ENCODE measurements at regions not wholly inside any gene's neighbourhood (a gene's known extent, or its start where the extent isn't known, plus 50 kb on each side); places are given as distances from the start of the nearest gene placed in this dataset.

- DNase-seq (ENCODE audit: low read depth in 6 of 9, low spot score in 9 of 9) = no peak
These were observed 82.2 kb upstream of the CBLB start for GRCh38 chr3:105950881-105951600.

DNA sequence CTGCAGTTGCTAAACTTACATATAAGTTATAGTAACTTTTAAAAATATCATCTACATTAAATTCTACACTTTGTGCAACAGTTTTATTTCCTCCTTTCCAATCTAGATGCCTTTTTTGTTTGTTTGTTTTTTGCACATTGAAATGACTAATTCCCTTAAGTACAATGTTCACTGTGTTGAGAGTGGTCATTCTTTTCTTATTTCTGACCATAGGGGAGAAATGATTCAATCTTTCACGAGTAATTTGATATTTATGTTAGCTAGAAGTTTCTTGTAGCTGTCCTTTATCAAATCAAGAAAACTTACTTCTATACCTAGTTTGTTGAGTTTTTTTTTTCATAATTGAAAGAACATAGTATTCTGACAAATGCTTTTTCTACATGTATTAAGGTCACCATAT, 85.0 kb upstream of the CBLB start:
- 93% methylated on average over 1 of the region's 1 CpG for WGBS
- H3K9me3 ChIP-seq (ENCODE audit: control insufficient read depth in 2 of 2, insufficient read depth in 1 of 2, low read length in 1 of 2) = no peaks in the 10 kb centered on the region

More at GRCh38 chr3:105950881-105951600, 82.2 kb upstream of the CBLB start:
- Histone ChIP-seq H3K36me3 (ENCODE audit: control insufficient read depth in 2 of 2, insufficient read depth in 2 of 2, low read length in 1 of 2) (no peaks in the 10 kb centered on the region), H3K9me3 (ENCODE audit: control insufficient read depth in 2 of 2, insufficient read depth in 1 of 2, low read length in 1 of 2) (no peaks in the 10 kb centered on the region), H3K27me3 (ENCODE audit: control insufficient read depth in 2 of 2, insufficient read depth in 1 of 2, low read length in 1 of 2) (no peaks in the 10 kb centered on the region), H3K4me3 (ENCODE audit: low read length in 2 of 2) (no peak overlapping the region), H3K27ac (ENCODE audit: low read depth in 1 of 2, low read length in 1 of 2) (no peak overlapping the region), H3K4me1 (ENCODE audit: control insufficient read depth in 2 of 2, insufficient read depth in 2 of 2, low read length in 2 of 2) (no peaks in the 10 kb centered on the region)
- over 99% methylated on average over 2 of the region's 2 CpGs for WGBS

DNA sequence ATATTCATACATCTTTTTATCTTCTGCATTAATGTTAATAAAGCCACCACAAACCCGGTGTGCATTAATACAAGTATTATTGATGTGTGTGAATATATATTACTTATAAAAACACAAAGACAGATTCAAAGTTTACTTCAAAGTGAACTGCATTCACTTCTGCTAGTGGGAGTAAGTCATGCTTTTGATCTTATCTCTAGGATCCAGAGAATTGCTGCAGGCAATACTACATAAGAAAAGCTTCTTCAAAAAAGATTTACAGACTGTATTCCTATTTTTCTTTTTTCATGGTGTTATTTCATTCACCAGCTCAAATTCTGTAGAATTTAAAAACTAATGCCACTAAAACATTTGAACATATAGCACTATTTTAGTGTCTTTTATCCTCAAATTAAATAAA, 87.5 kb upstream of the CBLB start:
- no peak for DNase-seq (ENCODE audit: low read depth in 6 of 9, low spot score in 9 of 9)
- H3K9me3 ChIP-seq (ENCODE audit: control insufficient read depth in 2 of 2, insufficient read depth in 1 of 2, low read length in 1 of 2) = no peaks in the 10 kb centered on the region
- no peaks in the 10 kb centered on the region for H3K4me1 ChIP-seq (ENCODE audit: control insufficient read depth in 2 of 2, insufficient read depth in 2 of 2, low read length in 2 of 2)
- no peaks in the 10 kb centered on the region for H3K27me3 ChIP-seq (ENCODE audit: control insufficient read depth in 2 of 2, insufficient read depth in 1 of 2, low read length in 1 of 2)
- H3K36me3 ChIP-seq (ENCODE audit: control insufficient read depth in 2 of 2, insufficient read depth in 2 of 2, low read length in 1 of 2) = no peaks in the 10 kb centered on the region
- 88% methylated on average over 1 of the region's 1 CpG for WGBS
- no peak overlapping the region for H3K4me3 ChIP-seq (ENCODE audit: low read length in 2 of 2)
- no peak overlapping the region for H3K27ac ChIP-seq (ENCODE audit: low read depth in 1 of 2, low read length in 1 of 2)

More for the DNA sequence above, 85.0 kb upstream of the CBLB start:
- no peaks in the 10 kb centered on the region for H3K36me3 ChIP-seq (ENCODE audit: control insufficient read depth in 2 of 2, insufficient read depth in 2 of 2, low read length in 1 of 2)
- no peaks in the 10 kb centered on the region for H3K4me1 ChIP-seq (ENCODE audit: control insufficient read depth in 2 of 2, insufficient read depth in 2 of 2, low read length in 2 of 2)
- H3K27me3 ChIP-seq (ENCODE audit: control insufficient read depth in 2 of 2, insufficient read depth in 1 of 2, low read length in 1 of 2) = no peaks in the 10 kb centered on the region
- no peak for DNase-seq (ENCODE audit: low read depth in 6 of 9, low spot score in 9 of 9)
- no peak overlapping the region for H3K4me3 ChIP-seq (ENCODE audit: low read length in 2 of 2)
- no peak overlapping the region for H3K27ac ChIP-seq (ENCODE audit: low read depth in 1 of 2, low read length in 1 of 2)

DNA sequence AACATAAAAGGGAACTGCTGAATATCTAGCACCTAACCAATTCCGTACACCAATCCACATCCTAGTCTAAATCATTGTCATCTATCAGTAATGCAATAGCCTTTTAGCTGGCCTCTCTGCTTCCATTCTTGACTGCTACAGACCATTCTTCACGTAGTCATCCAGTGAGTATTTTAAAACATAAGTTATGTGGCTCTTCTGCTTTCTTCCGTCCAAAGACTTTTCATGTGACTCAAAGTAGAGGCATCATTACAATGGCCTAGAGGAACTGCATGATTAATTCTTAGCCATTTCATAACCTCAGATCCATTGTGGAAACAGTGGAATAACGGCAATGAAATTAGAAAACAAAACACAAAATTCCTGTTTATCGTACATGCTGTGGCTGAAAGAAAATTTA, 88.9 kb upstream of the CBLB start:
- Histone ChIP-seq H3K4me1 (ENCODE audit: control insufficient read depth in 2 of 2, insufficient read depth in 2 of 2, low read length in 2 of 2) (no peaks in the 10 kb centered on the region), H3K27ac (ENCODE audit: low read depth in 1 of 2, low read length in 1 of 2) (no peak overlapping the region), H3K4me3 (ENCODE audit: low read length in 2 of 2) (no peak overlapping the region), H3K27me3 (ENCODE audit: control insufficient read depth in 2 of 2, insufficient read depth in 1 of 2, low read length in 1 of 2) (no peaks in the 10 kb centered on the region), H3K36me3 (ENCODE audit: control insufficient read depth in 2 of 2, insufficient read depth in 2 of 2, low read length in 1 of 2) (no peaks in the 10 kb centered on the region), H3K9me3 (ENCODE audit: control insufficient read depth in 2 of 2, insufficient read depth in 1 of 2, low read length in 1 of 2) (no peaks in the 10 kb centered on the region)
- WGBS = 96% methylated on average over 5 of the region's 5 CpGs
- no peak for DNase-seq (ENCODE audit: low read depth in 6 of 9, low spot score in 9 of 9)

DNA sequence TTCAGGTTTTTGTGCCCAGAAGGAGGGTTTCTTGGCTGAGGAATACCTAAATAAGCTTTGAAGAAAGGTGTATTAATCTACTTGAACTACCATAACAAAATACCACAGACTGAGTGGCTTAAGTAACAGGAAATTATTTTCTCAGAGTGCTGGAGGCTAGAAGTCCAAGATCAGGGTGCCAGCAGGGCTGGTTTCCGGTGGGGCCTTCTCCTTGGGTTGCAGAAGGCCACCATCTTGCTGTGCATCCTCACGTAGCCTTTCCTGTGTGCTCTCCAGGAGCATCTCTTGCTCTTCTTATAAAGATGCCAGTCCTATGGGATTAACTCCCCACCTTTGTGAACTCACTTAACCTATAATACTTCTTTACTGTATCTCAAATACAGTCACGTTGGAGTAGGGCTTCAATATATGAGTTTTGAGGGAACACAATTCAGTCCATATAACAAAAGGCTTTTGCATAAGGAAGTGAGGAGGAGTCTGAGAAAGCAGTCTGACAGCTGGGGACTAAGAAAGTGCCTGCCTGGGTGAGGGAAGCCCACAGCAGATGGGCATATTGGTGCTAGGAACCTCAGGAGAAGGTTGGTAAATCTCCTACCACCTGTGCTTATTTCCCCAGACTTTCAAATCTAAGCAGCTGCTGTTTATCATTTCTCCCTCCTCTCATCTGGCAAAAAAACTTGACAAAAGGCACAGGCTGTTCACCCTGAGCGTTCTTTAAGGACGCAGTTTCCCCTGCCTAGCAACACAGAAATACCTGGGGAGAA, 89.6 kb upstream of the CBLB start:
- no peak overlapping the region for H3K4me3 ChIP-seq (ENCODE audit: low read length in 2 of 2)
- DNase-seq (ENCODE audit: low read depth in 6 of 9, low spot score in 9 of 9) = no peak
- no peaks in the 10 kb centered on the region for H3K4me1 ChIP-seq (ENCODE audit: control insufficient read depth in 2 of 2, insufficient read depth in 2 of 2, low read length in 2 of 2)
- no peaks in the 10 kb centered on the region for H3K9me3 ChIP-seq (ENCODE audit: control insufficient read depth in 2 of 2, insufficient read depth in 1 of 2, low read length in 1 of 2)
- no peaks in the 10 kb centered on the region for H3K36me3 ChIP-seq (ENCODE audit: control insufficient read depth in 2 of 2, insufficient read depth in 2 of 2, low read length in 1 of 2)
- WGBS = 94% methylated on average over 5 of the region's 5 CpGs
- H3K27ac ChIP-seq (ENCODE audit: low read depth in 1 of 2, low read length in 1 of 2) = no peak overlapping the region
- no peaks in the 10 kb centered on the region for H3K27me3 ChIP-seq (ENCODE audit: control insufficient read depth in 2 of 2, insufficient read depth in 1 of 2, low read length in 1 of 2)

GRCh38 chr3:105959851-105960250, 91.0 kb upstream of the CBLB start:
- H3K27ac ChIP-seq (ENCODE audit: low read depth in 1 of 2, low read length in 1 of 2) = no peak overlapping the region
- H3K36me3 ChIP-seq (ENCODE audit: control insufficient read depth in 2 of 2, insufficient read depth in 2 of 2, low read length in 1 of 2) = no peaks in the 10 kb centered on the region
- H3K4me1 ChIP-seq (ENCODE audit: control insufficient read depth in 2 of 2, insufficient read depth in 2 of 2, low read length in 2 of 2) = no peaks in the 10 kb centered on the region
- H3K4me3 ChIP-seq (ENCODE audit: low read length in 2 of 2) = no peak overlapping the region
- WGBS = 92% methylated on average over 3 of the region's 3 CpGs
- no peak for DNase-seq (ENCODE audit: low read depth in 6 of 9, low spot score in 9 of 9)
- H3K27me3 ChIP-seq (ENCODE audit: control insufficient read depth in 2 of 2, insufficient read depth in 1 of 2, low read length in 1 of 2) = no peaks in the 10 kb centered on the region
- no peaks in the 10 kb centered on the region for H3K9me3 ChIP-seq (ENCODE audit: control insufficient read depth in 2 of 2, insufficient read depth in 1 of 2, low read length in 1 of 2)

DNA sequence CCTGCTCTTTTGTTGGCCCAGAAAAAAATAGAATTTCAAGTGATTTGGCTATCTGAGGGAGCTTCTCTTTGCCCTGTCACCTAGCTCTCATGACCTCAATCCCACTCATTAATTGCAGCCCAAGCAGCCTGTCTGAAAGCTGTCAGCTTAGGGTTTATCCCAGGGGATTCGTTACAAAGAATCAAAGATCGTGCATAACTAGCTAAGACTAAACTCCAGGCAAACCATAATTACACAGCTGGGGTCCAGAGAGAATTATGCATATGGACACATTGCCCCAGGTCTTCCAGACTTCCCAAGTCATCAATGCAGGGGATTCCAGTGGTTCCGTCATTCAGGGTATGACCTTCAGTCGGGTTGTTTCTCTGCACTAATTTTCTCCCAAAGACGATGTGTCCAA, 91.6 kb upstream of the CBLB start:
- Histone ChIP-seq H3K4me3 (ENCODE audit: low read length in 2 of 2) (no peak overlapping the region), H3K9me3 (ENCODE audit: control insufficient read depth in 2 of 2, insufficient read depth in 1 of 2, low read length in 1 of 2) (no peaks in the 10 kb centered on the region), H3K4me1 (ENCODE audit: control insufficient read depth in 2 of 2, insufficient read depth in 2 of 2, low read length in 2 of 2) (no peaks in the 10 kb centered on the region), H3K27ac (ENCODE audit: low read depth in 1 of 2, low read length in 1 of 2) (no peak overlapping the region), H3K36me3 (ENCODE audit: control insufficient read depth in 2 of 2, insufficient read depth in 2 of 2, low read length in 1 of 2) (no peaks in the 10 kb centered on the region), H3K27me3 (ENCODE audit: control insufficient read depth in 2 of 2, insufficient read depth in 1 of 2, low read length in 1 of 2) (no peaks in the 10 kb centered on the region)
- DNase-seq (ENCODE audit: low read depth in 6 of 9, low spot score in 9 of 9) = no peak
- WGBS = 98% methylated on average over 5 of the region's 5 CpGs

GRCh38 chr3:105963161-105963560, 94.3 kb upstream of the CBLB start:
- WGBS = 95% methylated on average over 1 of the region's 1 CpG
- no peak for DNase-seq (ENCODE audit: low read depth in 6 of 9, low spot score in 9 of 9)

GRCh38 chr3:105965384-105965783, 96.6 kb upstream of the CBLB start:
- Histone ChIP-seq H3K9me3 (ENCODE audit: control insufficient read depth in 2 of 2, insufficient read depth in 1 of 2, low read length in 1 of 2) (no peaks in the 10 kb centered on the region), H3K4me3 (ENCODE audit: low read length in 2 of 2) (no peak overlapping the region), H3K27me3 (ENCODE audit: control insufficient read depth in 2 of 2, insufficient read depth in 1 of 2, low read length in 1 of 2) (no peaks in the 10 kb centered on the region), H3K36me3 (ENCODE audit: control insufficient read depth in 2 of 2, insufficient read depth in 2 of 2, low read length in 1 of 2) (no peaks in the 10 kb centered on the region), H3K4me1 (ENCODE audit: control insufficient read depth in 2 of 2, insufficient read depth in 2 of 2, low read length in 2 of 2) (no peaks in the 10 kb centered on the region), H3K27ac (ENCODE audit: low read depth in 1 of 2, low read length in 1 of 2) (no peak overlapping the region)
- DNase-seq (ENCODE audit: low read depth in 6 of 9, low spot score in 9 of 9) = no peak
- WGBS = 88% methylated on average over 3 of the region's 3 CpGs

More at GRCh38 chr3:105963161-105963560, 94.3 kb upstream of the CBLB start:
- Histone ChIP-seq H3K27me3 (ENCODE audit: control insufficient read depth in 2 of 2, insufficient read depth in 1 of 2, low read length in 1 of 2) (no peaks in the 10 kb centered on the region), H3K4me3 (ENCODE audit: low read length in 2 of 2) (no peak overlapping the region), H3K9me3 (ENCODE audit: control insufficient read depth in 2 of 2, insufficient read depth in 1 of 2, low read length in 1 of 2) (no peaks in the 10 kb centered on the region), H3K36me3 (ENCODE audit: control insufficient read depth in 2 of 2, insufficient read depth in 2 of 2, low read length in 1 of 2) (no peaks in the 10 kb centered on the region), H3K4me1 (ENCODE audit: control insufficient read depth in 2 of 2, insufficient read depth in 2 of 2, low read length in 2 of 2) (no peaks in the 10 kb centered on the region), H3K27ac (ENCODE audit: low read depth in 1 of 2, low read length in 1 of 2) (no peak overlapping the region)
